ENCODE measurements at regions not wholly inside any gene's neighbourhood (a gene's known extent, or its start where the extent isn't known, plus 50 kb on each side); places are given as distances from the start of the nearest gene placed in this dataset.
"Not testable (repeated sequence)": the region's sequence is repeated elsewhere in the genome, so short reads cannot be mapped to it uniquely, and the experiment has no call there.

- not testable (repeated sequence) for DNase-seq (ENCODE audit: low read depth)
These were observed 78.0 kb downstream of the NPIPB11 start for GRCh38 chr16:29328528-29328927.

- DNase-seq (ENCODE audit: low read depth), result not testable (repeated sequence)
These were observed 78.7 kb downstream of the NPIPB11 start for GRCh38 chr16:29327631-29328408.

DNA sequence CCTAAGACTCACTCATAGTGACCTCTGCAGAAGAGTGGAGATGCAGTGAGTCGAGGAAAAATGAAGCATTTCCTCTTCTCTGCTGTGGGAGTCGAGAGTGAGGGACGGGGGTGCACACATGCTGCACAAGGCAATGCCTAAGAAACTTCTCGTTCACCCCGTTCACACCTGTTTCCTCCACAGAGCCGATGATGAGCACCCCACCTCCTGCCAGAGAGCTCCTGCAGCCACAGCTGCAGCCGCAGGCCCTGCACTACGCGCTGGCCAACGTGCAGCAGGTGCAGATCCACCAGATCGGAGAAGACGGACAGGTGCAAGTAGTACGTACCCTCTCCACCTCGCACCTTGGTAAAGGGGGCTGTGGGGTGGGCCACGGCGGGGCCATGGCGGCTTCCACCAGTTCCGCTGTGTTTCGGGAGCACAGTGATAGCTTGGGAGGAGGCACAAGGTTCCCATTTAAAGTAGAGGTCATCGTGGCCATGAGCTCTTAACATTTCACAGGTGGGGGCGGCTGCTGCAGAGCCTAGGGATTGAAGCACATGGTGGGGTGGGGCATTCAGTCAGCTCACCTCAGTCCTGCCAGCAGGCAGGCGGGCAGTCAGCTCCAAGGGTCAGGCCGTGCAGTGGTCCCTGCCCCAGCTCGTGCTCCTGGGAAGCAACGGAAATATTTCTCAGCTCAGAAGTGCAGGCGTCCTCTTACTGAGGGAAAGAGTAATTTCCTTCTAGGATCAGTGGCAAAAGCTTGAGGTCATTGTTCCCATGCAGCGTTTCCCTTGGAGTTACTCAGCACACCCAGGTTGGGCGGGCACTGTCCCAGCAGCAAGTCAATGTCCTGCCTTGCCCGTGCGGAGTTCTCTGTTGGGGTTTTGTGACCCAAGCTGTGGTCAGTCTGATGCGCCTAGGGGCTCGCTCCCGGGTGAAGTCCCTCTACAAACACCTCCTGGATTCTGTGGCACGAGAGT is 80.1 kb downstream of the NPIPB11 start:
- DNase-seq (ENCODE audit: low read depth), result not testable (repeated sequence)

GRCh38 chr16:29323725-29324124 is 82.8 kb downstream of the NPIPB11 start:
- not testable (repeated sequence) for DNase-seq (ENCODE audit: low read depth)

DNA sequence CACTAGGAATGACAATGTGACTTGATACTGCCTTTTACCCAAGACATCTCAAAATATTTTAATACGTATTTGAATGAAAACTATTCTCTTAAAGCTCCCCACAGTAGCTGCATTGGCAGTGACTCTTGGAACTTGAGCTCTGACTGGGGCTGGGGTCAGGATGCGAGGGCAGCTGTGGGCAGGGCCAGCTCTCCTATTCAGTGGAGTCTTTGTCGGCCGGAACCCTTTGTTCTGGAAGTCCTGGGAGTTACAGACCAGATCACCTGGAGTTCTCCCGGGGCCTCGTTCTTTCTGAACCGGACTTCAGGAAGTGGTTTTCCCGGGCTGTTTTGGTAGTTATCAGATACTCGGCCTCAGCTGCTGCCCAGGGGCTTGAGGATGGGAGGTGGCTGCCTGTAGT is 84.9 kb downstream of the NPIPB11 start:
- no peak for DNase-seq (ENCODE audit: low read depth)

GRCh38 chr16:29321000-29321393 is 85.5 kb downstream of the NPIPB11 start:
- no peak for DNase-seq (ENCODE audit: low read depth)

DNA sequence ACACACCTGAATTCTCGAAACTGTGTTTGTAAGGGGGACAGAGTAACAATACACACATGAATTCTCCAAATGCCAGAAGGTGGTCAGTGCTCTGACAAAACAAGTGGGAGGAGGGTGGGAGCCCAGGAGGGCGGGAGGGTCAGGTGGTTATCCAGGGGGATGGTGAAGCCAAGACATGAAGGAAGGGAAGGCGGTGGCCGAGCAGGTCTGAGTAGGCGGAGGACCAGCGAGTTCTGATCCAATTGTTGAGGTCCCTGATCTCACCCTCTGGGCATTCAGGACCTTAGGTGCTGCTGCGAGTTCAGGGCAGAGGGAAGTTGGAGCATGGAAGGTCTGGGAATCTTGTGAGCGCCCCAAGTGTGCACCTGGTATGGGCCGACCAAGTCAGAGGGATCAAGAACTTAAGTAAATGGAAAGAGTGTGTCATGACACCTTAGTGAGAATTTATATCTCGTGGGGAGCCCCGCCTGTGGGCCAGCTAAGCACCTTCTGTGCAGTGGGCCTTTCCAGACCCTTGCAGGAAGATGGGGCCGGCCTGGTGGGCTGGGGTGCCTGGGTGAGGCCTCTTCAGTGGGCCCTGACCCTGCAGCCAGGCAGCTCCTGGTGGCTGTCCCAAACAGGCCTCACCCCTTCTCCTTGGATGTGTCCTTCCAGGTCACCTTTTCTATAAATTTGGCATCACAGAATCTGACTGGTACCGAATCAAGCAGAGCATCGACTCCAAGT is 86.1 kb downstream of the NPIPB11 start:
- DNase-seq (ENCODE audit: low read depth), result no peak

DNA sequence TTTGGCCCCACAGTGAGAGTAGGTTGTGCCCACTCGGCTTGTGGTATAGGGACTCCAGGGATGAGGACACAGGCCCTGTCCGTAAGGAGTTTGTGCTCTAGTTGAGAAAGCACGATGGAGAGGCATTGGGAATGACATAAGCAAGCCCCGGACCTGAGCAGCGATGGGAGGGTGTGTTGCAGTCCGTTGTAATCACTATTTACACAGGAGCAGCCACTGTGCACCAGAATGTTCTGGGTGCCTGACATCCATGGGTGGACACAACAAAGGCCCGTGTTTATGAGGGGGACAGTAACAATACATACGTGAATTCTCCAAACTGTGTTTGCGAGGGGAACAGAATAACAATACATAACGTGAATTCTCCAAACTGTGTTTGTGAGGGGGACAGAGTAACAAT is 86.8 kb downstream of the NPIPB11 start:
- no peak for DNase-seq (ENCODE audit: low read depth)

DNA sequence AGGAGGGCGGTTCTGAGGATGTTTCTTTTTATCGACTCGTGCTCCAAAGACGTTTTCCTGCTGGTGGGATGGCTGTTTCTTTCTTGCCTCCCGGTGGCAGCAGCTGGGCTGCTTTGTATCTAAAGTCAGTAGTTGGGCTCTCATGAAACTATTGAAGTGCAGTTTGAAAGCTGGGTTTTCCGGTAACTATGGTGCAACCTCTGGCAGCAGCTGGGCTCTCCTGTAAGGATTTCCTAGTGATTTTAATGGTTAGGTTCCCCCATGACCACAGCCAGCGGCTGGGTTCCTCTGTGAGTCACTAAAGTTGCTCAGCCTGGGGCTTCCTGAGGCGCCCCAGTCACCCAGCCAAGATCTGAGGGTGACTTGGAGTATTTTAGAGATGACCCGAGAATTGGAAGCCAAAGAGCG is 87.9 kb downstream of the NPIPB11 start:
- not testable (repeated sequence) for DNase-seq (ENCODE audit: low read depth)

- no peak for DNase-seq (ENCODE audit: low read depth)
These were observed 88.5 kb downstream of the NPIPB11 start for GRCh38 chr16:29318037-29318436.

DNA sequence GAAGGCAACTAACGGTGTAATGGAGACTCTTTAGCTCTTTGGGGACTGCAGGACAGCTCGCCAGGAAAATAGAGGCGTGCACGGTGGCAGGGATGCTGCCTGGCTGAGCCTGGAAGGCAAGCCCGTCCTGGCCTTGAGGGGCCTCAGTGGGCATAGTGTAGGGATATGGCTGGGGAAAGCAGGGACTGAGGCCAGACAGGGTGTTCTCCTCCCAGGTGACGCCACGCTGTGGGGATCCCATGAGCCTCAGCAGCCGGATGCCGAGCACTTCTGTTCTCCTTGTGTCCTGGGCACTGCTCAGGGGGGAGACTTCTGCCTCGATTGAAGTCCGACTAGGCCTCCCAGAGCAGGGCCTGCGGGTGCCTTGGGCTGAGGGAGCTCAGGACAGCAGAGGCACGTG is 89.2 kb downstream of the NPIPB11 start:
- no peak for DNase-seq (ENCODE audit: low read depth)

- no peak for DNase-seq (ENCODE audit: low read depth)
These were observed 89.7 kb downstream of the NPIPB11 start for GRCh38 chr16:29316761-29317183.

DNA sequence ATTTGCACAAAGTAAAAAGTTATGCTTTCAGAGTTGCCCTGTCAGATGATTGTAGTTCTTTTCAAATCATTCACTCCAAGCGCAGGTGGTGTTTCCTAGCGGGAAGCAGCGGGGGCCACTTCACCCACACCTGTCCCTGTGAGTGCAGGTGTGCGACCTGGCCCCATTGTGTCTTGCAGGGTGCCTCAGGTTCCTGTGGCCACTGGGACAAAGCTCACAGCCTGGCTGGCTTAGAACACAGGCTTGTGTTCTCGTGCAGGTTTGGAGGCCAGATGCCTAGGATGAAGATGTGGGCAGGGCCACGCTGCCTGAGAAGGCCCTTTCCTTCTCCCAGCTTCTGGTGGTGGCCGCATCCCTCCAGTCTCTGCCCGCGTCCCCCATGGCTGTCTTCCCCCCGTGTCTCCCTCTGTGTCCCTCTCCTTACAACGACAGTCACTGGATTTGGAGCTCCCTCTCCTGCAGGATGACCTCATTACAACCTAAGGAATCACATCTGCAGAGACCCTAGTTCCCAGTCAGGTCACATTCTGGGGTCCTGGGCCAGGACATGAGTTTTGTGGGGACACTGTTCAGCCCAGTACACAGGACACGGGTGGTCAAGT is 90.5 kb downstream of the NPIPB11 start:
- no peak for DNase-seq (ENCODE audit: low read depth)

GRCh38 chr16:29315046-29315445 is 91.5 kb downstream of the NPIPB11 start:
- DNase-seq (ENCODE audit: low read depth), result no peak

GRCh38 chr16:29314292-29314934 is 92.1 kb downstream of the NPIPB11 start:
- no peak for DNase-seq (ENCODE audit: low read depth)

GRCh38 chr16:29313559-29314048 is 92.9 kb downstream of the NPIPB11 start:
- no peak for DNase-seq (ENCODE audit: low read depth)

GRCh38 chr16:29312835-29313558 is 93.5 kb downstream of the NPIPB11 start:
- DNase-seq (ENCODE audit: low read depth), result no peak

DNA sequence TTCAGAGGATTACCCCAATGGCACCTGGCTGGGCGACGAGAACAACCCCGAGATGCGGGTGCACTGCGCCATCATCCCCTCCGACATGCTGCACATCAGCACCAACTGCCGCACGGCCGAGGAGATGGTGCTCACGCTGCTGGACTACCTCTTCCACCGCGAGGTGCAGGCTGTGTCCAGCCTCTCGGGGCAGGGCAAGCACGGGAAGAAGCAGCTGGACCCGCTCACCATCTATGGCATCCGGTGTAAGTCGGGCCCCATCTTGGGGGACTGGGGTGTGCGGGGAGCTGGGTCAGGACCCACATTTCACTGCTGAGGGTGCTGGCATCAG is 94.2 kb downstream of the NPIPB11 start:
- not testable (repeated sequence) for DNase-seq (ENCODE audit: low read depth)

GRCh38 chr16:29311461-29312344 is 94.8 kb downstream of the NPIPB11 start:
- no peak for DNase-seq (ENCODE audit: low read depth)
